GM21717 (cell line): ENCODE measurements at regions not wholly inside any gene's neighbourhood (a gene's known extent, or its start where the extent isn't known, plus 50 kb on each side); places are given as distances from the start of the nearest gene placed in this dataset.

Source experiments
- ATAC-seq: cut with Tn5 transposase; IDR thresholded peaks from one replicate; pipeline ENCODE4 v1.9.1; 2021; ENCODE audit warnings: mild to moderate bottlenecking, moderate library complexity; ENCODE audit not compliant: unreplicated experiment

GRCh38 chr12:130070126-130070611, 92.1 kb upstream of the FZD10 start:
- ATAC-seq = no peak

GRCh38 chr12:130073721-130074120, 88.5 kb upstream of the FZD10 start:
- no peak for ATAC-seq

- no peak for ATAC-seq
Observed at GRCh38 chr12:130074661-130075406, 87.4 kb upstream of the FZD10 start.

GRCh38 chr12:130075497-130076076, 86.7 kb upstream of the FZD10 start:
- no peak for ATAC-seq

- ATAC-seq = no peak
Observed at GRCh38 chr12:130076126-130076525, 86.1 kb upstream of the FZD10 start.

GRCh38 chr12:130076752-130077151, 85.5 kb upstream of the FZD10 start:
- ATAC-seq = no peak

GRCh38 chr12:130078852-130079251, 83.4 kb upstream of the FZD10 start:
- no peak for ATAC-seq

GRCh38 chr12:130079279-130079678, 83.0 kb upstream of the FZD10 start:
- ATAC-seq = no peak

- ATAC-seq = no peak
Observed at GRCh38 chr12:130080205-130080604, 82.1 kb upstream of the FZD10 start.

GRCh38 chr12:130081117-130081805, 81.0 kb upstream of the FZD10 start:
- no peak for ATAC-seq

- ATAC-seq = no peak
Observed at GRCh38 chr12:130083002-130083401, 79.3 kb upstream of the FZD10 start.

GRCh38 chr12:130083734-130084133, 78.5 kb upstream of the FZD10 start:
- ATAC-seq = no peak

- ATAC-seq = no peak
Observed at GRCh38 chr12:130084359-130084758, 77.9 kb upstream of the FZD10 start.

- no peak for ATAC-seq
Observed at GRCh38 chr12:130086248-130086647, 76.0 kb upstream of the FZD10 start.

- no peak for ATAC-seq
Observed at GRCh38 chr12:130086797-130087196, 75.5 kb upstream of the FZD10 start.

GRCh38 chr12:130087222-130087621, 75.0 kb upstream of the FZD10 start:
- ATAC-seq = no peak

GRCh38 chr12:130088504-130088903, 73.8 kb upstream of the FZD10 start:
- no peak for ATAC-seq

GRCh38 chr12:130090542-130090941, 71.7 kb upstream of the FZD10 start:
- ATAC-seq = no peak

GRCh38 chr12:130093380-130093779, 68.9 kb upstream of the FZD10 start:
- no peak for ATAC-seq

GRCh38 chr12:130097342-130097741, 64.9 kb upstream of the FZD10 start:
- ATAC-seq = no peak

GRCh38 chr12:130097798-130098255, 64.4 kb upstream of the FZD10 start:
- no peak for ATAC-seq
